ENCODE measurements at regions not wholly inside any gene's neighbourhood (a gene's known extent, or its start where the extent isn't known, plus 50 kb on each side); places are given as distances from the start of the nearest gene placed in this dataset.

- TF ChIP-seq EP300 (IDR thresholded peaks at IDR 0.05; ENCODE audit: borderline replicate concordance) (no peak), CREB1 (IDR thresholded peaks at IDR 0.05; ENCODE audit: low read depth) (no peak), NFIC (IDR thresholded peaks at IDR 0.05) (no peak), TAF1 (IDR thresholded peaks at IDR 0.05; ENCODE audit: low read depth) (no peak), CEBPB (IDR thresholded peaks at IDR 0.05) (no peak), RAD21 (IDR thresholded peaks at IDR 0.05; ENCODE audit: low read depth) (no peak), EGR1 (IDR thresholded peaks at IDR 0.05) (no peak), YY1 (IDR thresholded peaks at IDR 0.05; ENCODE audit: low read depth) (no peak), REST (IDR thresholded peaks at IDR 0.05; ENCODE audit: low read depth) (no peak), TCF12 (IDR thresholded peaks at IDR 0.05; ENCODE audit: low read depth) (no peak), ZBTB7A (IDR thresholded peaks at IDR 0.05; ENCODE audit: low read depth) (no peak), FOXM1 (IDR thresholded peaks at IDR 0.05; ENCODE audit: borderline replicate concordance, low read depth) (no peak), MAX (IDR thresholded peaks at IDR 0.05) (no peak), TEAD4 (IDR thresholded peaks at IDR 0.05) (no peak), USF1 (IDR thresholded peaks at IDR 0.05) (no peak)
Measured at GRCh38 chr11:92154611-92155010, 70.0 kb upstream of the FAT3 start.

GRCh38 chr11:92154110-92154509 lies 70.5 kb upstream of the FAT3 start:
- TF ChIP-seq REST (IDR thresholded peaks at IDR 0.05; ENCODE audit: low read depth) = no peak
- no peak for TF ChIP-seq EP300 (IDR thresholded peaks at IDR 0.05; ENCODE audit: borderline replicate concordance)

GRCh38 chr11:92153542-92153941 lies 71.1 kb upstream of the FAT3 start:
- TF ChIP-seq EP300 (IDR thresholded peaks at IDR 0.05; ENCODE audit: borderline replicate concordance) = no peak
- no peak for TF ChIP-seq TCF12 (IDR thresholded peaks at IDR 0.05; ENCODE audit: low read depth)
- TF ChIP-seq USF1 (IDR thresholded peaks at IDR 0.05) = no peak
- no peak for TF ChIP-seq FOXM1 (IDR thresholded peaks at IDR 0.05; ENCODE audit: borderline replicate concordance, low read depth)

GRCh38 chr11:92152245-92152644 lies 72.4 kb upstream of the FAT3 start:
- TF ChIP-seq USF1 (IDR thresholded peaks at IDR 0.05) (no peak), ZBTB7A (IDR thresholded peaks at IDR 0.05; ENCODE audit: low read depth) (no peak), CEBPB (IDR thresholded peaks at IDR 0.05) (no peak), CREB1 (IDR thresholded peaks at IDR 0.05; ENCODE audit: low read depth) (no peak), MAX (IDR thresholded peaks at IDR 0.05) (no peak)

GRCh38 chr11:92149996-92150395 lies 74.6 kb upstream of the FAT3 start:
- TF ChIP-seq ZBTB7A (IDR thresholded peaks at IDR 0.05; ENCODE audit: low read depth) = no peak
- no peak for TF ChIP-seq MAX (IDR thresholded peaks at IDR 0.05)
- no peak for TF ChIP-seq EGR1 (IDR thresholded peaks at IDR 0.05)
- no peak for TF ChIP-seq TAF1 (IDR thresholded peaks at IDR 0.05; ENCODE audit: low read depth)
- TF ChIP-seq YY1 (IDR thresholded peaks at IDR 0.05; ENCODE audit: low read depth) = no peak
- TF ChIP-seq NFIC (IDR thresholded peaks at IDR 0.05) = no peak
- no peak for TF ChIP-seq TCF12 (IDR thresholded peaks at IDR 0.05; ENCODE audit: low read depth)
- TF ChIP-seq FOXM1 (IDR thresholded peaks at IDR 0.05; ENCODE audit: borderline replicate concordance, low read depth) = no peak

GRCh38 chr11:92141725-92142124 lies 82.9 kb upstream of the FAT3 start:
- TF ChIP-seq CREB1 (IDR thresholded peaks at IDR 0.05; ENCODE audit: low read depth) (no peak), ZBTB7A (IDR thresholded peaks at IDR 0.05; ENCODE audit: low read depth) (no peak)

GRCh38 chr11:92141159-92141558 lies 83.5 kb upstream of the FAT3 start:
- TF ChIP-seq ZBTB7A (IDR thresholded peaks at IDR 0.05; ENCODE audit: low read depth) (no peak), TEAD4 (IDR thresholded peaks at IDR 0.05) (no peak), EGR1 (IDR thresholded peaks at IDR 0.05) (no peak), TAF1 (IDR thresholded peaks at IDR 0.05; ENCODE audit: low read depth) (no peak), CEBPB (IDR thresholded peaks at IDR 0.05) (no peak), YY1 (IDR thresholded peaks at IDR 0.05; ENCODE audit: low read depth) (no peak), RAD21 (IDR thresholded peaks at IDR 0.05; ENCODE audit: low read depth) (no peak)

Data from Ishikawa (cell line).